C4-2B (cell line): ENCODE measurements at regions not wholly inside any gene's neighbourhood (a gene's known extent, or its start where the extent isn't known, plus 50 kb on each side); places are given as distances from the start of the nearest gene placed in this dataset.

Source experiments
- CTCF ChIP-seq: fragments of 450-650 bp; conservative IDR thresholded peaks from 2 replicates; pipeline ENCODE4 v1.5.1; 2017; ENCODE audit warnings: mild to moderate bottlenecking
- ZFX ChIP-seq: fragments of 450-650 bp; IDR thresholded peaks from 2 replicates; pipeline ENCODE4 v1.6.1; 2017

- TF ChIP-seq CTCF (no peak), ZFX (no peak)
Observed at GRCh38 chr12:86613311-86613710, 357.1 kb upstream of the MGAT4C start.
